Skeletal muscle satellite cell (primary cell): ENCODE measurements at regions not wholly inside any gene's neighbourhood (a gene's known extent, or its start where the extent isn't known, plus 50 kb on each side); places are given as distances from the start of the nearest gene placed in this dataset.
"Not testable (repeated sequence)": the region's sequence is repeated elsewhere in the genome, so short reads cannot be mapped to it uniquely, and the experiment has no call there.

Experiments
- H3K27me3 ChIP-seq: 2 replicates; pipeline ENCODE4 v1.7.0; 2013; ENCODE audit warnings: low read length; ENCODE audit not compliant: control insufficient read depth, insufficient read depth
- H3K36me3 ChIP-seq: 2 replicates; pipeline ENCODE4 v1.7.0; 2013; ENCODE audit warnings: mild to moderate bottlenecking, control low read depth, low read length; ENCODE audit not compliant: insufficient read depth
- H3K4me1 ChIP-seq: 2 replicates; pipeline ENCODE4 v1.7.0; 2013; ENCODE audit warnings: low read length; ENCODE audit not compliant: control insufficient read depth, insufficient read depth
- H3K4me2 ChIP-seq: 2 replicates; pipeline ENCODE4 v1.7.0; 2013; ENCODE audit warnings: mild to moderate bottlenecking, low read length
- H3K4me3 ChIP-seq: 2 replicates; pipeline ENCODE4 v1.7.0; 2013; ENCODE audit warnings: low read length
- H3K9ac ChIP-seq: 2 replicates; pipeline ENCODE4 v1.7.0; 2013; ENCODE audit warnings: mild to moderate bottlenecking, low read depth, low read length, moderate library complexity
- H3K9me3 ChIP-seq: replicated peaks from 2 replicates; pipeline ENCODE4 v1.7.0; 2013; ENCODE audit warnings: mild to moderate bottlenecking, control low read depth, low read length

DNA sequence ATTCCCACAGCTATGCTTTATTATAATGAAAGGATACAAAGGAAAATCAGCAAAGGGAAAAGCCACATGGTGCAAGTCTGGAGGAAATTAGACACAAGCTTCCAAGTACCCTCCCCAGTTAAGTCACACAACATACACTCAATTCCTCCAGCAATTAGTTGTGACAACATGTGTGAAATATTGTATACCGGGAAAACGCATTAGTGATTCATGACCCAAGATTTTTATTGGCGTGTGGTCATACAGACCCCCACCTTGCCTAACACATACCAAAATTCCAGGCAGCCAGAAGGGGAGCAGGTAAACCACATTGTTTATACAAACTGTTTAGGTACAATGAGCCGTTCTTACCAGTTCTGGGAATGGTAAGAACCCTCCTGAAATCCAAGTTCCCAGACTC lies 160.6 kb downstream of the CYB561 start:
- peaks cover 12% of the 10 kb centered on the region for H3K36me3 ChIP-seq
- no peak overlapping the region for H3K4me2 ChIP-seq
- no peak overlapping the region for H3K4me3 ChIP-seq
- H3K4me1 ChIP-seq = peaks cover 11% of the 10 kb centered on the region
- H3K9me3 ChIP-seq = no peaks in the 10 kb centered on the region
- no peak overlapping the region for H3K9ac ChIP-seq
- H3K27me3 ChIP-seq = no peaks in the 10 kb centered on the region

DNA sequence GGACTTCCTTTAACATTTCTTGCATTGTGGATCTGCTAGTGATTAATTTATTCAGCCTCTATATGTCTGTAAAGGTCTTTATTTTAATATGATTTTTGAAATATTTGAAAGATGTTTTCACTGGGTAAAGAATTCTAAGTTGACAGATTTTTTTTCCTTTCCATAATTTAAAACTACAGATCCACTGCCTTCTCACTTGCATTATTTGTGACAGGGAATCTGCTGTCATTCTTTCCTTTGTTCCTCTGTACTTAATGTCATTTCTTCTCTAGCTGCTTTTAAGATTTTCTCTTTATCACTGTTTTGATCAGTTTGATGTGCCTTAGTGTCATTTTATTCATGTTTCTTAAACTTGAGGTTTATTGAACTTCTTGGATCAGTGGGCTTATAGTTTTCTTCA lies 159.9 kb downstream of the CYB561 start:
- peaks cover 11% of the 10 kb centered on the region for H3K4me1 ChIP-seq

DNA sequence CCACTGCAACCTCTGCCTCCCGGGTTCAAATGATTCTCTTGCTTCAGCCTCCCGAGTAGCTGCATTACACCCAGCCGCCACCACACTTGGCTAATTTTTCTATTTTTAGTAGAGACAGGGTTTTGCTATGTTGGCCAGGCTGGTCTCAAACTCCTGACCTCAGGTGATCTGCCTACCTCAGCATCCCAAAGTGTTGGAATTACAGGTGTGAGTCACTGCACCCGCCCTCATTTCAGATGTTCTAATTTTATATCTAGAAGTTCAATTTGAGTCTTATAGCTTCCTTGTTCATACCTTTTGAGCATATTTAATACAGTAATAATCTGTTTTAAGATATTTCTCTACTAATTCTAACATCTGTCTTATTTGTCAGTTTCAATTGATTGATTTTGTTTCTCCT lies 159.1 kb downstream of the CYB561 start:
- not testable (repeated sequence) for H3K4me2 ChIP-seq, H3K4me3 ChIP-seq, H3K27me3 ChIP-seq, H3K9ac ChIP-seq, H3K9me3 ChIP-seq
- Histone ChIP-seq H3K4me1 (peaks cover 16% of the 10 kb centered on the region), H3K36me3 (peaks cover 18% of the 10 kb centered on the region)

More for the DNA sequence above, 159.9 kb downstream of the CYB561 start:
- H3K4me2 ChIP-seq = no peak overlapping the region
- peaks cover 12% of the 10 kb centered on the region for H3K36me3 ChIP-seq
- H3K9me3 ChIP-seq = no peaks in the 10 kb centered on the region
- H3K9ac ChIP-seq = no peak overlapping the region
- no peak overlapping the region for H3K4me3 ChIP-seq
- no peaks in the 10 kb centered on the region for H3K27me3 ChIP-seq

DNA sequence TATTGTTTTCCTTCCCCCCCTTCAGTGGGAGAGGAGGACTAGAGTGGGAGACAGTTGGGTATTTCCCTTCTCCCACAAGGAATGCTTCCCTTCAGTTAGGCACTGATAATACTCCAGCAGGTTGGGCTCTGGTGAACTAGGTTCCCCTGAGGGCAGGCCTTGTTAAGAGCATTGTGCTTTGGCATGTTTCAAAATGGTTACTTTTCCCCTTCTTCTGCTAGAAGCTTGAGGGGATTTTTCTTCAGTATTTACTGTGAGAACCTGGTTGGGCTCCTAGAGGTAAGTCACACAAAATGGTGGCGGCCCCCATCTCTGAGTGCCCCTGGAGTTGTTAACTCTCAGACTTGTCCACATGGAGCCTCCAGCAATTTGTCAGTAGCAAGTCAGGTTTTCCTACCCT lies 156.2 kb downstream of the CYB561 start:
- H3K36me3 ChIP-seq = peaks cover 20% of the 10 kb centered on the region
- H3K4me3 ChIP-seq = no peak overlapping the region
- H3K9me3 ChIP-seq = no peaks in the 10 kb centered on the region
- no peak overlapping the region for H3K9ac ChIP-seq
- H3K4me2 ChIP-seq = no peak overlapping the region
- no peaks in the 10 kb centered on the region for H3K27me3 ChIP-seq
- peaks cover 43% of the 10 kb centered on the region for H3K4me1 ChIP-seq

DNA sequence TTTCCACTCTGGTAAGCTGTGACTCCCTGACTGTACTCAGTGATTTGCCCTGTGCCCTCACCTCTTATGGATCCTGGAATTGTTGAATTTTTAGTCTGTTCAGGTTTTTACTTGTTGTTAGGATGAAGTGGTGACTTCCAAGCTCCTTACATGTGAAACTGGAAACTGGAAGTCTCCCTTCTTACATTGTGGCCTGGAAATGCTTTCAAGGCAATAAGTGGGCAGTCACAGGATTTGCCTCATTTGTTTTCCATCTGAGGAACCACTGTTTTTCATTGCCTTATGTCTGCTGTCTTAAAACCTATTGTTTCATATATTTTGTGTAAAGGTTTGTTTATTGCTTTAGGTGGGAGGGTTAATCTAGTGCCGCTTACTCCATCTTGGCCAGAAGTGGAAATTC lies 155.8 kb downstream of the CYB561 start:
- no peak overlapping the region for H3K4me3 ChIP-seq
- peaks cover 20% of the 10 kb centered on the region for H3K36me3 ChIP-seq
- no peak overlapping the region for H3K4me2 ChIP-seq
- peaks cover 46% of the 10 kb centered on the region for H3K4me1 ChIP-seq
- H3K9me3 ChIP-seq = no peaks in the 10 kb centered on the region
- H3K9ac ChIP-seq = no peak overlapping the region
- H3K27me3 ChIP-seq = no peaks in the 10 kb centered on the region

DNA sequence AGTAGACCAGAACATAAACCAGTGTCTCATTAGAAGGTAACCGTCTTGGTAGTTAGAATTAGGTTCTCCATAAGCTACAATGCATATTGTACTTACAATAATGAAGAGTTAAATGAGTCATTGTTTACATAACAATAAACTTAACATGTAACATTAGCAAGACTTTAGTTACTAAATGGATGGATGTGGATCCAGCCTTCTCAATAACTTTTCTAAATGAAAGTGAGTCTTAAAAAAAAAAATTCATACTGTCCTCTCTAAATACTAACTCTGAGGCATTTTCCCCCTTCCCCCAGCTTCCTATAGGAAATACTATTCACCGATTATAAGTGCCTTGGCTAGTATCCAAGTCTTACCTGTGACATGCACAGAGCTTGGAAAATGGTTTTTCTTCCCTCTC lies 155.3 kb downstream of the CYB561 start:
- peaks cover 20% of the 10 kb centered on the region for H3K36me3 ChIP-seq
- H3K27me3 ChIP-seq = no peaks in the 10 kb centered on the region
- no peak overlapping the region for H3K4me3 ChIP-seq
- no peak overlapping the region for H3K4me2 ChIP-seq
- peaks cover 1% of the 10 kb centered on the region for H3K9me3 ChIP-seq
- peaks cover 51% of the 10 kb centered on the region for H3K4me1 ChIP-seq
- no peak overlapping the region for H3K9ac ChIP-seq

DNA sequence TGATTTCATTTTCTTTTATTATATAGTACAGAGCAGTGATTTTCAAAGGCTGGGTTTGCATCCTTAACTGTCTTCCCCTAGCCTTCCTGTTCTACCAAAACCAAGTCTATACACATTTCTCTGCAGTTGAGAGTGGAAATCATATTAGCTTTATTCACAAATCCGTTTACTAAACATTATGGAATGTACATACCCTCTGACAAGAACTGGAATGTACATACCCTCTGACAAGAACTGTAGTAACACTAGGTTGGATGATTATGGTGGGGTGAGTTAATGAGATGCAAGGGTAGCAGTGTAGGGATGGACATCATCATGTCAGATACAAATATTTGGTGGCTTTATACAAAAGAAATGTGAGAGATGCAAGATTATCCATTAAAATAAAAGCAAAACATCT lies 154.8 kb downstream of the CYB561 start:
- Histone ChIP-seq H3K4me2 (no peak overlapping the region), H3K4me1 (peaks cover 51% of the 10 kb centered on the region), H3K9me3 (peaks cover 5% of the 10 kb centered on the region), H3K9ac (no peak overlapping the region), H3K27me3 (no peaks in the 10 kb centered on the region), H3K36me3 (peaks cover 22% of the 10 kb centered on the region), H3K4me3 (no peak overlapping the region)

DNA sequence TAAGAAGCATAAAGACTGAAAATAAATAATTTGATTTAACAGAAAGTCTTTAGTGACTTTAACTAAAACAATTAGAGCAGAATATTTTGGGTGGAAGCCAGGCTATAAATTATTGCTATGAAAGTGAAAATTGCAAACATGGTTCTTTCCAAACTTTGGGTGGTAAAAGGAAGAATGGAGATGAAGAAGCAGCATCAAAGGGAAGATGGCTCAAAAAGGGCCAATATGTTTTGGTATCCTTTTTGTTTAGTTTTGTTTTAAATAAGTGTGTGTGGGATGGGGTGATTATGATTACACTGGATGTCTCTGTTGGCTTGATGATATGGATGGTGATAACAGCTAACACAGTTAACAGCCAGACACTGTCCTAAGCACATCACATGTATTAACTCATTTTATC lies 153.7 kb downstream of the CYB561 start:
- H3K9ac ChIP-seq = peak overlapping the region; percentile 39
- peaks cover 9% of the 10 kb centered on the region for H3K9me3 ChIP-seq
- peak overlapping the region; percentile 38 for H3K4me2 ChIP-seq
- H3K4me3 ChIP-seq = no peak overlapping the region
- H3K36me3 ChIP-seq = peaks cover 29% of the 10 kb centered on the region
- H3K27me3 ChIP-seq = no peaks in the 10 kb centered on the region
- H3K4me1 ChIP-seq = peaks cover 51% of the 10 kb centered on the region

DNA sequence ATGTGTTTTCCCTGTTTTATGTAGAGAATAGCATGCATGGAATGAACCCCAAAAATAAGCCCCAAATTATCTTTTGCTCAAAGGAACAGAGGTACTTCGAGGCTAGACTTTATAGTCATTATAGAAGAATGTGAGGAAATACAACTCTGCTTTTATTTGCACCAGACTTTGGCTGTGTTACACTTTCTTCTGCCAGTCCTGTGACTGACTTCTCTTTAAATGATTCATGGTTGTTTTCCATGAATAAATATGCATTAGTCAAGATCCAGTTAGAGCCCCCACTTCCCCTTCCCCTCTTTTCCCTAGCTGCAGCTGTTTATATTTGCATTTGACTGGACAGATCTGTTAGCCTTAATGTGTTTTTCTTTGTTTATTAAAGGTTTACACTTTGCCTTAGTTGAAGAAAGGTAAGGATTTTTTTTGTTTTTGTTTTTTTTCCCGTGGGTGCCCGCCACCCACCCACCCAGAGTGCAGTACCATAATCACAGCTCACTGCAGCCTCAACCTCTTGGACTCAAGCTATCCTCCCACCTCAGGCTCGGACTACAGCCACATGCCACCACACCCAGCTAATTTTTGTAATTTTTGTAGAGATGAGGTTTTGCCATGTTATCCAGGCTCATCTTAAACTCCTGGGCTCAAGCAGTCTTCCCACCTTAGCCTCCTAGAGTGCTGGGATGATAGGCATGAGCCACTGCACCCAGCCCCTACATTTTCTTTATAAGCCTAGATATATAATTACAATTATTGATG lies 152.6 kb downstream of the CYB561 start:
- no peaks in the 10 kb centered on the region for H3K27me3 ChIP-seq
- peaks cover 29% of the 10 kb centered on the region for H3K36me3 ChIP-seq
- no peak overlapping the region for H3K4me3 ChIP-seq
- peaks cover 9% of the 10 kb centered on the region for H3K9me3 ChIP-seq
- peaks cover 51% of the 10 kb centered on the region for H3K4me1 ChIP-seq
- H3K9ac ChIP-seq = peak overlapping the region; percentile 56
- peak overlapping the region; percentile 53 for H3K4me2 ChIP-seq

DNA sequence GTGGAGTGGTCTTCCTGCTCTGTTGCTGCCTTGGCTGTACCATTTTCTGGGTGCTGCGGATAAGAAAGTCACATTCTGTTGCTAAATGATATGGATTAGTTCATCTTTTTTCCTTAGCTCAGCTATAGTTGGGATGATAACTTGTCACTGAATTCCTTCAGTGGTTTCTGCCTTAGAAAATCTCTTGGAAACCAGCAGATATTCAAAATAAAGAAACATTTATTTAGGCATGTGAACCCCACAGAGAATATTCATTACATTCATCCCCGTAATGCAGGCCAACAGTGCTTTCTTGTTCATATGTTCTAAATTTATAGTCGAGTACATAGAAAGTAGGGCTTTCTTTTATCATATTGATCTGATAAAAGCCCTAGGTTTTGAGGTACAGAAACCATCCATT lies 151.3 kb downstream of the CYB561 start:
- Histone ChIP-seq H3K27me3 (no peaks in the 10 kb centered on the region), H3K36me3 (peaks cover 26% of the 10 kb centered on the region), H3K4me1 (peaks cover 51% of the 10 kb centered on the region), H3K9ac (peak overlapping the region; percentile 56), H3K9me3 (peaks cover 9% of the 10 kb centered on the region), H3K4me2 (no peak overlapping the region), H3K4me3 (no peak overlapping the region)

DNA sequence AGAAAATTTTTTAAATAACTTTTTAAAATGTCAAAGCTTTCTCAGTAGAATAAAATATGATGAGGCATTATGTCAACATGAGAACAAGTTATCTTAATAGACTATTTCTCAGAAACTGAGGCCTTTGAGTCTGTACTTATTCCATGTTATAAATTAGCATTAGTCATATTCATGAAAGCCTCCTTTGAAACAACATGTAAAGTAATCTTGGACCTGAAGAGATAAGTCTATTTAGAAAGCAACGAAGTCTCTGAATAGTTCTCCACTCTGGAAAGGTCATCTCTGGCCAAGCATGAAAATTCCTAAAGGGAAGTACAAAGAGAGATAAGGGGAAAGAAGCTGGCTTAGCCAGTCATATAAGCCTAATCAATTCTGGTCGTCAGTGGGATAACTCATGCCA lies 150.8 kb downstream of the CYB561 start:
- peaks cover 9% of the 10 kb centered on the region for H3K9me3 ChIP-seq
- H3K4me3 ChIP-seq = no peak overlapping the region
- H3K4me2 ChIP-seq = no peak overlapping the region
- H3K9ac ChIP-seq = no peak overlapping the region
- no peaks in the 10 kb centered on the region for H3K27me3 ChIP-seq
- peaks cover 51% of the 10 kb centered on the region for H3K4me1 ChIP-seq
- H3K36me3 ChIP-seq = peaks cover 24% of the 10 kb centered on the region

DNA sequence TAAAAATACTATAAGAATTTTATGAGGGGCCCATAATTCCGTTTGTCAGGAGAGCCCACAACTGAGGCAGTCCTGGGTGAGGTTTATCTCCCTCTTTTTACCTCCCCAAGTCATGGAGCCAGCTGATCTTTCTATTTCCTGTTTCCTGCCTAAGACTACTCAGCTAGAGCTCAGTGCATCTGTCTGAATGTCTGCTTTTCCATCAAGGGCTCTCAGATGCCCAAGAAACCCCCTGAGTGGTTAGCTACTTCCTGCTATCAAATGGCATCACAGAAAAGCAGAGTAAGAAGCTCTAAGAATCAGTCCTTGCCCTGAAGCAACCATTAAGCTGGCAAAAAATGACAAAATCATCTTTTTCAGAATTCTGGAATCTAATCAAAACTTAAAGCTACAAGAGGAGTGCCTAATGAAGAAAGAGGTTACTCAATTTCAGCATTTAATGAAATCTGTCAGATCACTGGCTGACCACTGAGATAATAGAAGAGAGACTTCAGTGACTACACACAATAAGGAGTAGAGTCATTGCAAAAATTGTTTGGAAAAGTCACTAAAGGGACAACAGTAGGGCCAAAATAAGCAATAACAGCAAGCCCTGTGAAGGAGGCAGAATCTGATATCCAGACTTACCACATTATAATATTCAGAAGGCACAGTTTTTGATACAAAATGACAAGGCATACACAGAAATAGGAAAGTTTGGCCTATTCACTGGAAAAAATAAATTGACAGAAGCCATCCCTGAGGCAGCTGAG lies 150.1 kb downstream of the CYB561 start:
- no peaks in the 10 kb centered on the region for H3K27me3 ChIP-seq

More for the DNA sequence above, 150.1 kb downstream of the CYB561 start:
- Histone ChIP-seq H3K4me3 (no peak overlapping the region), H3K4me1 (peaks cover 44% of the 10 kb centered on the region), H3K4me2 (no peak overlapping the region), H3K9me3 (peaks cover 9% of the 10 kb centered on the region), H3K36me3 (peaks cover 24% of the 10 kb centered on the region), H3K9ac (no peak overlapping the region)
